Astrocyte of the spinal cord (primary cell): ENCODE measurements at regions not wholly inside any gene's neighbourhood (a gene's known extent, or its start where the extent isn't known, plus 50 kb on each side); places are given as distances from the start of the nearest gene placed in this dataset.
A peak's percentile ranks its signal among the peaks of the same experiment; 100 is the strongest.
"Not testable (repeated sequence)": the region's sequence is repeated elsewhere in the genome, so short reads cannot be mapped to it uniquely, and the experiment has no call there.

ENCODE experiments used
- DNase-seq: peaks from one replicate; pipeline ENCODE4 v3.0.0; 2011; ENCODE audit warnings: low read depth, low spot score
- H3K4me3 ChIP-seq: 2 replicates; pipeline ENCODE4 v1.5.1; 2011; ENCODE audit warnings: low read depth, mild to moderate bottlenecking, low read length, moderate library complexity
- CTCF ChIP-seq: IDR thresholded peaks from 2 replicates; pipeline ENCODE4 v1.5.1; 2012; ENCODE audit warnings: low read depth, mild to moderate bottlenecking, low read length, inconsistent platforms
- in situ Hi-C: cut with HindIII; loops from 2 replicates; pipeline ENCODE4 v1.10.0; 2017; ENCODE audit warnings: low sequenced_read_pairs

DNA sequence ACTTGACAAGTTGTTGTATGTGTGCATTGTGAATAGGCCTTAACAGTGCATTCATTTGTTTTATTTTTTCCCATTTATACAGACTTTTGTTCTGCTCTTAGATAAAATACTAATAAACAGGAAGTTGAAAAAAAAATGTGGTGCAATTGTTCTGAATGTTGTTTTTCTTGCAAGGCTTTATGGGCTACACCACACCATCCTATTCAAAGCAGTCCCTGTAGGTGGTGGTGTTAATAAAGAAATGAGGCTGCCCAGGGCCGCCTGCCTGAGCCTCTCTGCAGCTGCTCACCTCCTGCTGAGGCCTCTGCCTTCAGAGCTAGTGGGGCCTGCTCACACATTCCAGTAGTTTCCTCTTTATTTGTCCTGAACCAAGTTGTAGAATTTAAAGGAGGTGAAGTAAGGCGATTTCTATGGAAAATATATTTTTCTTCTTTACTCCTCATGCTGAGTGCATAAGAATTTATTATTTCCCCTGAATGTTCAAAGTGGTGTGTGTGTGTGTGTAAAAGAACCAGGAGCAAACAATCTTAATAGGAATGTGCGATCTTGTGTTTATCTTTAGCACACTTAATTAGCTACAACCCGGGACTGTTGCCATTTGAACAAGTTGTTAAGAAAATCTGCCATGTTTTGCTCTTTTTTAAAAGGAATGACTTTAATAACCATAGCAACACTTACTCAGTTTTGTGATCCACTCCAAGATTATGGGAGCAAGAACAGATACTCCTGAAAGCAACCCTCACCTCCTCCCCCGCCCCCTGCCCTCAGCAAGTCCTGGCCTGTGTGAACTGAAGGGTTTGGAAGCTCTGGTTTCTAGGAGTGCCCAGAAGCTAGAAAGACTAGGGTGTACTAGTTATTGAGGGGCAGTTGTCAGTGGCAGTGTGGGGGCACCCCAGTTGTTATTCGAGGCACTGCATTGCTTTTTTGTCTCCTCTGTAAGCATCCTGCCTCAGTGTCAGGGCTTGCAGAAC is 251.6 kb upstream of the PLGLB2 start:
- TF ChIP-seq CTCF: peak; percentile 14
- peak; percentile 53 for DNase-seq
- H3K4me3 ChIP-seq, in situ Hi-C loops: not testable (repeated sequence)

- in situ Hi-C loops, H3K4me3 ChIP-seq, DNase-seq: not testable (repeated sequence)
Measured at GRCh38 chr2:87497135-87497534, 250.8 kb upstream of the PLGLB2 start.

DNA sequence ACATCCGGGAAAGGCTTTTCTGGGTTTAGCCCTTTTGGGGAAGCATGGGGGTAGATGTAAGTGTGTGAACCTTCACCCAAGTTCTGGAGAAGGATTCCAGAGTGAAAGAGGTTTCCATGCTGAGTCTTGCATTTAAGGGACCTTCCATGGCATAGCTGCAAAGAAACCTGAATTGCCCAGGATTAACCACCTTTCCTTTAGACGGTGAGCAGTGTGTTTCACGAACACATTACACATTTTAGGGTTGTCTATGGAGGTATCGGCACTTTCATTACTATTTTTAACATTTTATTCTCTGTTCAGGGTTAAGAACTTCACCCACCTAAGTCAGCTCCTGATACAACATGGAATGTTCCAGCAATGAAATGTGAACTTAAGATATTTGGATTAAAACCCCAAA is 250.2 kb upstream of the PLGLB2 start:
- in situ Hi-C loops: not testable (repeated sequence)

DNA sequence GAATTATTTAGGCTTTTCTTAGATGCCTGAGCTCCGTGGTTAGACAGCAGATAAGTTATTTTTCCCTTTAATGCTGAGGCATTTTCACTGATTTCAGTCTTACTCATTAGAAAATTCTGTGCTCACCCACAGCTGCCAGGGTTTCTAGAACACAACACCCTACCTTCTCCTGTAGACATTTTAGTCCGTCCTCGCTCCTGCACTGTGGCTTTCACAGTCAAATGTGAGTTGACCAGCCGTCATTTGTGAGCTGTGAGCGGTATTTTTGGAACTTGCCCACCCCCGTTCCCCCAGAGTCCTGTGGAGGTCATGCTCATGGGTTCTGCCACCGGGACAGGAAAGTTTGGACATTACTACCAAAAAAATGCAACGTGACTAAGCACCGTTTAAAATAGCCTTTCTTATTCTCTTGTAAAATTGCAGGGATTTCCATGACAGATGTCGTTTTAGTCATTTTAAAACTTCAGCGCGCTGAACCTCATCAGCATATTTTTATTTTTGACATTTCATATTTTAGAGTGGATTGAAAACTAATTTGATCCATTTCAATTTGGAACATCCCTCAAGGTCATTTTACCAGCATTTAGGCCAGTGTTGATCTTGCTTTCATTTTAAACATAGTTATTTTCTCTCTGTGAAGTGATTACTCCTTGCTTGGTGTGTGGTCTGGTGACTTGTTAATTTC is 249.6 kb upstream of the PLGLB2 start:
- H3K4me3 ChIP-seq, in situ Hi-C loops, DNase-seq: not testable (repeated sequence)

More for the DNA sequence above, 250.2 kb upstream of the PLGLB2 start:
- not testable (repeated sequence) for DNase-seq, H3K4me3 ChIP-seq

- in situ Hi-C loops, H3K4me3 ChIP-seq, DNase-seq: not testable (repeated sequence)
Measured at GRCh38 chr2:87498854-87499238, 249.0 kb upstream of the PLGLB2 start.

GRCh38 chr2:87499860-87500259 is 248.0 kb upstream of the PLGLB2 start:
- H3K4me3 ChIP-seq, in situ Hi-C loops, DNase-seq: not testable (repeated sequence)

DNA sequence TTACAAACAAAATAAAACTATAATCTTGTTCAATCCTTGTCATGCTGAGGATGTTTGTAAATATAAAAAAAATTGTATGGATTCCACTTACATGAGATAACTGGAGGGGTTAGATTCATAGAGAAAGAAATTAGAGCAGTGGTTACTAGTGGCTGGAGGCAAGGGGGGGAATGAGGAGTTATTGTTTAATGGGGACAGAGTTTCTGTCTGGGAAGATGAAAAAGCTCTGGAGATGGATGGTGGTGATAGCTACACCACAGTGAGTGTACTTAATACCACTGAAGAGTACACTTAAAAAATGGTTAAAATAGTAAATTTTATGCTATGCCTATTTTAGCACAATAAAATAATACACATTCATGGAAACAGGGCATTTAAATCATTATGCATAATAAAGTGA is 247.5 kb upstream of the PLGLB2 start:
- in situ Hi-C loops, H3K4me3 ChIP-seq: not testable (repeated sequence)

DNA sequence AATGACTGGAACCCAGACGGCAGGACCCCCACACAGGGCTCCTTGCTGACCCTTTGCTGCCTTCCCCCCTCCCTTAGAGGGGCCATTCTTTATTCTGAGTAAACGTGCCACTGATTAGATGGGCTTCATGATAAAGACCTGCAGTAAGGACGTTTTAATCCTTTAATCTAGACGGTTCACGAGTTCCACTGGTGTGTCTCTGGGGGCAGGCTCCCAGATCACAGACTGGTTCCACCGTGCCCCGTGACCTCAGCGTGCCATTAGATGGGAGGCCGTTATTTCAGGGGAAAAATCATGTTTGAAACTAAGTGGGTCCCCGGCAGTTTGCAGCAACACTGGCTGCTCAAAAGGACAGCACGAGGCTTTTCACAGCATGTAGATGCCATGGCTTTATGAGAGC is 246.9 kb upstream of the PLGLB2 start:
- H3K4me3 ChIP-seq, DNase-seq, in situ Hi-C loops: not testable (repeated sequence)

More for the DNA sequence above, 247.5 kb upstream of the PLGLB2 start:
- not testable (repeated sequence) for DNase-seq

- in situ Hi-C loops: not testable (repeated sequence)
Measured at GRCh38 chr2:87502948-87503347, 244.9 kb upstream of the PLGLB2 start.

GRCh38 chr2:87505239-87505638 is 242.6 kb upstream of the PLGLB2 start:
- DNase-seq, H3K4me3 ChIP-seq, in situ Hi-C loops: not testable (repeated sequence)

More at GRCh38 chr2:87502948-87503347, 244.9 kb upstream of the PLGLB2 start:
- not testable (repeated sequence) for DNase-seq, H3K4me3 ChIP-seq
- TF ChIP-seq CTCF: peak; percentile 17

DNA sequence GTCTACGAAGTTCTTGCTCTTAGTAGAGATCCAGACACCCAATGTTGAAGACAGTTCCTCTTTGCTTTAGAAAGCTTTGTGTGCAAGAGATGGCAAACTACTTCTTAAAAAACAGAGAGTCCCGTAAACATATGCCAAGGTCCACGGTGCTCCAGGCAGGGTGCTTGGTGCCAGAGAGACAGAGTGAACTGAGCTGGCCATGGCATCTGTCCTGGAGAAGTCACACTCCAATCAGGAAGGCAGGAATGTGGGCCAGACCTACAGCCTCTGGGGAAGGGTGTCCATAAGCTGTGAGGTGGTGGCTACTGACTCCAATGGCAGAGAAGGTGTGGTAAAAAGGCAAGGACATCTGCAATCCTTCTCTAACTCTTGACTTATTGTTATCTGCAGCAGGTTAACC is 242.0 kb upstream of the PLGLB2 start:
- H3K4me3 ChIP-seq, in situ Hi-C loops, DNase-seq: not testable (repeated sequence)

DNA sequence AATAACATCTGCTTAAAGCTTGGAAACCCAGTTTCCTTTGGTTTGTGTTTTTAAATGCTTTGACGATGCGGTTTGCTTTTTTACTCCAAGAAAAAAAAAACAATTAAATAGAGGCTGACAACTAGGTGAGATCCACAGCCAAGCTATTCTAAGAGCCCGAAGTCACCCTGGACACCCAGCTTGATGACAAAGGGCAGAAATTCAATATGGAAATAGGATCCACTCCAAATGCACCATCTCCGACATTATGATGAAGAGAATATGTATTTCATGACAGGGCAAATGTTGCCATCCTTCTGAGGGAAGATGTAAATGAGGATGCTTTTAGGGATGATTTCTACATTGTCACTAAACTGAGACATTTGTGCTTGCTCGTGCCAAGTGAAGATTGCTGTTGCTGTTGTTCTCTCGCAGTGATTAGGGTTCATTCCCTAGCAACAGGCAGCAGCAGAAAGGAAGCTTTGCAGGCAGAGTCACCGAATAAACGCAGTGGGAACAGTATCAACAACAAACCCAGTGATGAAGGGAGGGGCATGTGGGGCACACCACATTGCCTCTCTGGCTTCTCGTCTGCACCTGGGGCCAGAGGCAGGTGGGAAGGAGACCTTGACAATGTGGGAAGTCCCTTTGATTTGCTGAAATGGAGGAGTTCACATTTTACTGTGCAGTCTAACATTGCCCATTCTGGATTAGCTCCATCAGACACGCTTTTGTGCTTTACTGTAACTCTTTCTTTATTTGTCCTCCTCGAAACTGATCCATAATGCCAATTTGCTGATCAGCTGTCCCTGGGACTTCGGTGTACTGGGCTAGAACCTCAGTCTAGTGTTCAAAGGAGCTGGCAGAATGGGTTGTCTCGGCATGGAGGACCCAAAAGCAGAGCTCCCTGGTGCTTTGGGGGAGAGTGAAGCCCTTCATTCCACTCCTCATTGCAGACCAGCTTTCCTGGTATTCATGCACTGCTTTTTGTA is 240.2 kb upstream of the PLGLB2 start:
- H3K4me3 ChIP-seq, DNase-seq, in situ Hi-C loops: not testable (repeated sequence)

- H3K4me3 ChIP-seq, DNase-seq, in situ Hi-C loops: not testable (repeated sequence)
Measured at GRCh38 chr2:87511195-87511778, 236.6 kb upstream of the PLGLB2 start.
